ENCODE measurements at regions not wholly inside any gene's neighbourhood (a gene's known extent, or its start where the extent isn't known, plus 50 kb on each side); places are given as distances from the start of the nearest gene placed in this dataset.

GRCh38 chr2:18754286-18754685 is 164.9 kb upstream of the NT5C1B start:
- BruUV-seq (replicated peaks), result no TSS peak
- Histone ChIP-seq H3K4me1 (ENCODE audit: control insufficient read depth, extremely low read depth, insufficient read depth, low read length) (no peaks in the 10 kb centered on the region), H3K9me3 (replicated peaks; ENCODE audit: control insufficient read depth, insufficient read depth, low read length) (no peaks in the 10 kb centered on the region), H3K79me2 (ENCODE audit: control insufficient read depth, insufficient read depth, low read length) (no peaks in the 10 kb centered on the region), H3K4me3 (replicated peaks in 1 of 3; ENCODE audit: insufficient read depth in 1 of 3, low read depth in 1 of 3, low read length in 3 of 3) (no peak overlapping the region), H3K9ac (replicated peaks; ENCODE audit: extremely low read depth, insufficient read depth, low read length) (no peak overlapping the region), H4K20me1 (replicated peaks; ENCODE audit: control insufficient read depth, extremely low read depth, insufficient read depth, low read length) (no peaks in the 10 kb centered on the region), H3K36me3 (ENCODE audit: control insufficient read depth in 2 of 2, extremely low read depth in 1 of 2, insufficient read depth in 2 of 2, low read length in 2 of 2) (no peaks in the 10 kb centered on the region), H3K4me2 (ENCODE audit: insufficient read depth, low read length) (no peak overlapping the region), H3K27me3 (ENCODE audit: control insufficient read depth in 2 of 2, insufficient read depth in 2 of 2, low read length in 2 of 2) (no peaks in the 10 kb centered on the region), H2AFZ (ENCODE audit: low read depth, low read length) (no peak overlapping the region), H3K27ac (ENCODE audit: insufficient read depth, low read depth, low read length) (no peak overlapping the region), H3K9me1 (replicated peaks; ENCODE audit: control insufficient read depth, extremely low read depth, insufficient read depth, low read length) (no peaks in the 10 kb centered on the region)
- no peak for FAIRE-seq
- TF ChIP-seq MAX (IDR thresholded peaks at IDR 0.05; ENCODE audit: insufficient read depth, insufficient read length), result no peak
- no peak for TF ChIP-seq POLR2AphosphoS5 (IDR thresholded peaks at IDR 0.05; ENCODE audit: insufficient read depth, low read depth, low read length)
- TF ChIP-seq EZH2 (IDR thresholded peaks at IDR 0.05; ENCODE audit: borderline replicate concordance, low read depth, low read length, severe bottlenecking), result no peak
- TF ChIP-seq FOS (IDR thresholded peaks at IDR 0.05; ENCODE audit: borderline replicate concordance, insufficient read depth, low read length), result no peak
- no peak for TF ChIP-seq MYC (IDR thresholded peaks at IDR 0.05; ENCODE audit: low read depth, low read length)
- TF ChIP-seq POLR2A (IDR thresholded peaks at IDR 0.05; ENCODE audit: low read depth, low read length), result no peak
- no peak for TF ChIP-seq GATA2 (IDR thresholded peaks at IDR 0.05; ENCODE audit: insufficient read depth, insufficient read length, low read depth, low read length)
- no peak for TF ChIP-seq CTCF (IDR thresholded peaks at IDR 0.05; ENCODE audit: extremely low read depth in 1 of 2, insufficient read depth in 1 of 2, low read depth in 1 of 2, low read length in 2 of 2)
- TF ChIP-seq JUN (IDR thresholded peaks at IDR 0.05; ENCODE audit: borderline replicate concordance, insufficient read depth, insufficient read length, low read depth), result no peak
- POLR2A ChIA-PET, result no interaction called here
- CTCF ChIA-PET, result interaction anchor here (3.1 kb wide), 1 partner anchor 233 kb away, joined by 22 read pairs; no protein-coding TSS in a partner anchor
- intact Hi-C loops (cut with micrococcal nuclease), result no loop called here
- no peak for DNase-seq (ENCODE audit: low read depth, low spot score)
- dilution Hi-C loops (cut with MboI; ENCODE audit: extremely low pct_ligation_motif_present, low sequenced_read_pairs), result no loop called here

Measured in endothelial cell of umbilical vein (primary cell).